ENCODE measurements at regions not wholly inside any gene's neighbourhood (a gene's known extent, or its start where the extent isn't known, plus 50 kb on each side); places are given as distances from the start of the nearest gene placed in this dataset.
"Not testable (repeated sequence)": the region's sequence is repeated elsewhere in the genome, so short reads cannot be mapped to it uniquely, and the experiment has no call there.

- not testable (repeated sequence) for TF ChIP-seq CTCF, POLR2AphosphoS5, POLR2A (IDR thresholded peaks at IDR 0.05)
These were observed 58.2 kb upstream of the VKORC1L1 start for GRCh38 chr7:65814556-65815167.
